GM18909 (cell line): ENCODE measurements at regions not wholly inside any gene's neighbourhood (a gene's known extent, or its start where the extent isn't known, plus 50 kb on each side); places are given as distances from the start of the nearest gene placed in this dataset.
"Not testable (repeated sequence)": the region's sequence is repeated elsewhere in the genome, so short reads cannot be mapped to it uniquely, and the experiment has no call there.

Experiments used
- ATAC-seq: cut with Tn5 transposase; IDR thresholded peaks from one replicate; pipeline ENCODE4 v1.9.1; 2021; ENCODE audit warnings: mild to moderate bottlenecking; ENCODE audit not compliant: unreplicated experiment, poor library complexity

GRCh38 chr16:66186251-66186785, 180.2 kb upstream of the CDH5 start:
- no peak for ATAC-seq

DNA sequence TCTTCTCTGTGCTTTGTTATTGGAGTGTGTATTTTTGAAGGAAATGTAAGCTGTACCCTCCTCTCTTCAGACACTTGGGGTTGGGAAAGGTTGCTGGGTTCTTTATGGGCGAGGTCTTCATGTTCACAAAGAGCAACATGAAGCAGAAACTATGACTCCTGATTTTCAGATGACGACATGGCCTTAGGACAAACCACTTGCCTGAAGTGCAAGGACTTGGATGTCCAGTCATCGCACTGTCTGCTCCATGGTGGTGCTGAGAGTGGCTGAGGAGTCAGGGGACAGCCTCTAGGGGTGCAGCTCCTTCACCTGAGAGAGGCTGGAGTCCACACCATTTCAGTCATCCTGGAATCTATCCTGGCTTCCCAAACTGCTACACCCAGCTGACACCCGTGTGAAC, 183.9 kb upstream of the CDH5 start:
- no peak for ATAC-seq

- ATAC-seq = no peak
Measured at GRCh38 chr16:66176731-66177130, 189.8 kb upstream of the CDH5 start.

DNA sequence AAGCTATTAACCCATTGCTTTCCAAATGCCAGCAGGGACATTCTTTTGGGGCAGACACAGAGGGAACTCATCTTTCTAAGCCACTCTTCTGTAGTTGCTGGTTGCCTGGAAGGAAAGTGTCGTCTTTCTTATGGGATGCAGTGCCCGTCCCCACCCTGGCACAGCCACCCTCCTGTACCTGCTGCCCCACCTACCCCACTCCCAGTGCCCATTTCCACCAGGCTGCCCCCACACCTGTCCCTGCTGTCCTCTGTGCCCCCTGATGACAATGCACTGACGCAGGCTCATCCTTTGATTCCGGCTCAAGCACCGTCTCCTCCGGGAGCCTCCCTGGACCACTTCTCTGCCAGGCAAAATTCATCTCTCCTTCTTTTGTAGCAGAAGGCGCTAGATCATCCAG, 190.4 kb upstream of the CDH5 start:
- ATAC-seq = no peak

GRCh38 chr16:66175636-66176035, 190.9 kb upstream of the CDH5 start:
- no peak for ATAC-seq

GRCh38 chr16:66175058-66175457, 191.4 kb upstream of the CDH5 start:
- no peak for ATAC-seq

GRCh38 chr16:66173796-66174195, 192.7 kb upstream of the CDH5 start:
- not testable (repeated sequence) for ATAC-seq

DNA sequence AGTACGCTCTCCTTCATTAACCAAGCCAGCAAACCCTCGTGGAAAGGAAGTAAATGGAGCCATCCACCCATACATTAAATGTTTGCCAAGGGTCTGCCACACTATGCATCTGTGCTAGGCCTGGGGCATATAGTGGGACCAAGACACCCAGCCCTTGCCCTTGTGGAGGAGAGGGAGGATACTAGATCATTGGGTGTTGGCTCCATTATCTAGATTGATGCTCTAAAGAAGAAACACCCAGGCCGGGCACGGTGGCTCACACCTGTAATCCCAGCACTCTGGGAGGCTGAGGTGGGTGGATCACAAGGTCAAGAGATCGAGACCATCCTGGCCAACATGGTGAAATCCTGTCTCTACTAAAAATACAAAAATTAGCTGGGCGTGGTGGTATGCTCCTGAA, 193.3 kb upstream of the CDH5 start:
- not testable (repeated sequence) for ATAC-seq

- no peak for ATAC-seq
Measured at GRCh38 chr16:66172463-66172862, 194.0 kb upstream of the CDH5 start.

DNA sequence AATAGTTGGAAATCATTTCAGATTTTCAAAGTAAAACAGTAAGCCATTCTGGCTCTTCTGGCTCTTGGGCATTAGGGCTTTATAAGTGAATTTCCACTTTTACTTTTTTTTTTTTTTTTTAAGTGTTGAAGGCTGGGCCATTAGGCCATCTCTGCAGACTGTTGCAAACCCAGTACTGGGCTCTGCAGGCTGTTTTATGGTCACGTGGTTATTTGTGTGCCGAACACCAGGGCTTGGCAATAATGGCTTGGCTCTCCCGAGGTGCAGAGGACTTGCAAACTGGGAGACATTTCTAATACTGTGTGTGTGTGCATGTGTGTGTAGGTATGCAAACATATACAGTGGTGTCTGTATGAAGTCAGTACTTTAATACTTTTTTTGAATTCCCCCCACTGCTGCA, 194.9 kb upstream of the CDH5 start:
- no peak for ATAC-seq

DNA sequence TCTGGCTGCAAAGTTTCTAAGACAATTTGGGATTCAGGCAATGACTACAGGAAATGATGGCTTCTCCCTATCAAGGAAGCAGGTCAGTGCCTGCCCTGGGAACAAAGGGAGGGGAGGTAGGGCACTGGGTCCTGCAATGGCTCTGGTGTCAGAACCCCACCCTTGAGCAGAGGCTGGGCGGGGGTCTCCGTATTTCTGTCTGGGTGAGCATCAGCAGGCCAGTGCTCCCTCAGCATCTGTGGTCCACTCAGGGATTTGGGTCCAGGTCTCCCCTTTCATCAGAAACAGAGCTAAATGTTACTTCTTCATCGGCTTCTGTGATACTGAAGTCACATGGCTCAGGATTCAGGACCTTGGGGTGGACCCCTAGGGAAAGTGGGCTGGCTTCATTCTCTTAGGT, 195.5 kb upstream of the CDH5 start:
- ATAC-seq = no peak

- ATAC-seq = no peak
Measured at GRCh38 chr16:66169817-66170216, 196.7 kb upstream of the CDH5 start.

GRCh38 chr16:66168777-66169176, 197.7 kb upstream of the CDH5 start:
- ATAC-seq = no peak

DNA sequence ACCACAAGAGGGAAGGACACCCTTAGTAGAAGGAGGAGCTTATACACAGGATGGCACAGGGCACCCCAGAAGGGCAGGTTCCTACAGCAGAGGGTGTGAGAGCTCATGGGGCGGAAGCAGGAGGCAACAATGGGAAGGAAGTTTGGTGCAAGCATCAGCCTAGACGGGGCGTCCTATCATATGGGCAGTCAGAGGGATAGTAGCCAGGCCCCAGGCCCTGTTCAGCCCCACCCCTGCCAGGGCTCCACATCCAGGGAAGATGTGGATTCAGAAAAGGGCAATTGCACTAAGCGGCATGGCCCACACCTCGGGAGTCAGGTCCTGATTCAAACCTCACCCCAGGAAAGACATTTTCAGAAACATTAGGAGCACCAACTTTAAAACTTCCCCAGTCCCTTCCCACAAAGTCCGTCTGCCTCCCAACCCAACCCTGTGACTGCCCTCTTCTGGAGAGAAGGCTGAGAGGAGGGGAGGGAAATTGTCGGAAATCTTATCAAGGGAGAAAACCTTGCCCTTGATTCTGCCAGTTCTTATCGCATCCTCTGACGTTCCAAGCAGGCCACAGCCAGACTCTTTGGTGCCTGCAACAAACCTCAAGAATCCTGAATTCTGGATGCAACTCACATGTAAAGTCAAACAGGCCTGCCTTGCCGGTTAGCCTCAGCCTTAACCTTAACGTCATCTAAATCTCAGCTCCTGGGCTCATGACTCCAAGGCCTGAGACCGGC, 198.8 kb upstream of the CDH5 start:
- ATAC-seq = no peak

DNA sequence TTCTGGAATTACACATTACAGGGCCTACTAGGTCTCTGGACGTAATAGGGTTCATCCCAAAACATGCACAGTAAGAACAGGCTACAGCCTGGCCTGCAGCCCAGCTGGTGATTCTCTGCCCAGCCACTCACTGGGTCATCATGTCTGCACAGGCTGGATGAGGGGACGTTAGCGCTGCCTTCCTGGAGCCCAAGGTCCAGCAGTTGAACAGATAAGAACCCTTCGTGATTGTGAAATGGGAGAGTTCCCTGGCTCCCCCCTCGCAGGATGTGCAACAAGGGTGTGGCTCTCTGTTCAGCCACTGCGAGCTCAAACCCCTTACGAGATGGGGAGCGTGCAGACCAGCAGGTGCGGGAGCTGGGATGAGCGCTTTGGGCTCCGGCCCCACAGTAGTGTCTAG, 200.0 kb upstream of the CDH5 start:
- ATAC-seq = no peak

- no peak for ATAC-seq
Measured at GRCh38 chr16:66165879-66166278, 200.6 kb upstream of the CDH5 start.

DNA sequence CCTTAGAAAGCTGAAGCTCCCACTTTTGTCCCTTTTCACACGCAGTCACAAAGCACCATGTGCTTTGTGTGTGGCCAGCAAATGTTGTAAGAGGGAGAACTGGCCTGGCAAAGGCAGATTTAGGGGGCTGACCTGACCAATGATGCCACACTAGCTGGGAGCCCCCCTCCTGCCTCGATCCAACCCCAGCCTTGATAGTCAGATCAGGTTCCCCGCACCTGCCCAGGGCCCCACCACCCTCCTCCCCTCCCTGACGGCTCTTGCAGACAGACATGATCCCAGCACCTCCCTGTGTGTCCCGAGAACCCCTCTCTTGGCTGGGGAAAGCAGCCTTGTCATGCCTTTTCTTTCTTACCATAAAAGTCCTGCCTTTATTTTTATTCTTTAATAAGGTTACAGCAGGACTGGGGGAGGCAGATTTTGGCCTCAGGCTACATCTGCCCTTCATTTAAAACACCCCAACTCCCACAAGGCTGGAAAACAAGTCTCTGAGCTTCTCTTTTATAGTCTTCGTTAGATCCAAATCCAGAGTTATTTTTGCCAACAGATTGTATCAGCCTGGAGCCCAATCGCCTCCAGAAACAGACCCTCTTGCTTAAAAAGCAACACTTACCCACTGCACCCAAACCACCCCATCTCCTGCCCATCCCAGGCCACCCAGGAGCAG, 201.8 kb upstream of the CDH5 start:
- no peak for ATAC-seq

GRCh38 chr16:66162821-66163220, 203.7 kb upstream of the CDH5 start:
- ATAC-seq = no peak

DNA sequence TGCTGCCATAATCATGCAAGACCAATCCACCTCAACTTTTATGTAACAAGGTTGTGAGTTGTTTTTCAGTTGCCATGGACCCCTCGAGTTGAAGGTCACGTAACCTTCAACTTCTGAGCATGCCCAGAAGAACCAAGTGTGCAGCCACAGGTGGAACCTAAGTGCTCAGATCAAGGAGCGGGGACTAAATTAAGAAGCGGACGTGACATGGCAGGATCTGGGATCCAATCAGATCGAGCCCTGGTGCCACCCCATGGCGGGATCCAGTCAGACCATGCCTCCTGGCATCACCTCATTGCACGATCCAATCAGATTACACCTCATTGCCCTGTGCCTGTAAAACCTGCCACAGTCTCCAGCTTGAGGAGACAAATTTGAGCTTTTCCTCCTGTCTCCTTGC, 204.5 kb upstream of the CDH5 start:
- no peak for ATAC-seq

DNA sequence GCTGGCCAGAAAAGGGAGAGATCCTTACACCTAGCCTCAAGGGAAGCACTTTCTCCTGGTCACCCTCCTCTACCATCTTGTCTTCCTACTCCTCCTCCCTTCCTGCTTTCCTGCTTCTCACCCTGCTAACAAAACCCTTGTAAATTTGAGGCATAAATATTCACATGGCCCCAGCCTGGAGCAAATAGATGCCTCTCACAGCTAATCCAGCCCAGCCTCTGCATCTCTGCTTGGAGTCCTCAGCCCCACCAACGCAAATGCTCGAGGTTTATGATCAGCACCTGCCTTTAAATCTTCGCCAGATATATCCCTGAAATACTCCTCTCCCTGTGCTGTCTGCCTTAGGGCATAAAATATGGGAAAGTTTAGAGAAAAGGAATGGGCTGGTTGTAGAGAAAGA, 205.2 kb upstream of the CDH5 start:
- ATAC-seq = no peak

GRCh38 chr16:66159987-66160386, 206.5 kb upstream of the CDH5 start:
- ATAC-seq = no peak

GRCh38 chr16:66156538-66156937, 210.0 kb upstream of the CDH5 start:
- ATAC-seq = no peak
